Tibial nerve (tissue), 4 donors: ENCODE measurements at regions not wholly inside any gene's neighbourhood (a gene's known extent, or its start where the extent isn't known, plus 50 kb on each side); places are given as distances from the start of the nearest gene placed in this dataset.

Experiments used
- DNase-seq, 2 donors: peaks; one replicate each; pipeline ENCODE4 v3.0.0-alpha.2; 2019; ENCODE audit warnings: low spot score in 2 of 2
- H3K27ac ChIP-seq, 4 donors: fragments of 200-600 bp; sonication (generic) in 3 of 4; one replicate each; pipeline ENCODE4 v1.5.1; 2017 to 2019; ENCODE audit warnings: mild to moderate bottlenecking in 1 of 4
- H3K27me3 ChIP-seq, 2 donors: fragments of 200-600 bp; sonication (generic) in 1 of 2; one replicate each; pipeline versions ENCODE4 v1.5.1 to v1.6.0; 2017 to 2019
- H3K36me3 ChIP-seq, 3 donors: fragments of 200-600 bp; sonication (generic); one replicate each; pipeline ENCODE4 v1.5.1; 2018 to 2019
- H3K4me1 ChIP-seq, 4 donors: fragments of 200-600 bp; sonication (generic) in 3 of 4; one replicate each; pipeline ENCODE4 v1.5.1; 2017 to 2019
- H3K4me3 ChIP-seq, 4 donors: fragments of 200-600 bp; sonication (generic) in 3 of 4; one replicate each; pipeline ENCODE4 v1.5.1; 2017 to 2019; ENCODE audit warnings: mild to moderate bottlenecking in 1 of 4, moderate library complexity in 1 of 4
- H3K9me3 ChIP-seq, 4 donors: fragments of 200-600 bp; sonication (generic) in 3 of 4; one replicate each; pipeline ENCODE4 v1.5.1; 2017 to 2019
- EP300 ChIP-seq, 2 donors: sonication (generic); formaldehyde crosslinking; IDR thresholded peaks; one replicate each; pipeline ENCODE4 v1.6.1; 2017; ENCODE audit warnings: antibody characterized with exemption in 2 of 2, mild to moderate bottlenecking in 1 of 2
- POLR2A ChIP-seq, 2 donors: fragments of 450-650 bp; IDR thresholded peaks; one replicate each; pipeline ENCODE4 v1.6.1; 2017; ENCODE audit warnings: antibody characterized with exemption in 2 of 2, mild to moderate bottlenecking in 2 of 2, moderate library complexity in 2 of 2
- WGBS, 2 donors: methylation state at CpG; one replicate each; pipeline ENCODE4 v1.1.5; 2018; 5-methylcytosine and 5-hydroxymethylcytosine counted together
- TF ChIP-seq, protein P1 (sequence below), 5 experiments: fragments of 200-600 bp in 3 of 5; fragments of 450-650 bp in 2 of 5; sonication (generic) in 3 of 5; IDR thresholded peaks; one replicate each; pipeline ENCODE4 v1.5.1; 2016 to 2019; ENCODE audit warnings: antibody characterized with exemption in 5 of 5, mild to moderate bottlenecking in 3 of 5, moderate library complexity in 2 of 5

DNA sequence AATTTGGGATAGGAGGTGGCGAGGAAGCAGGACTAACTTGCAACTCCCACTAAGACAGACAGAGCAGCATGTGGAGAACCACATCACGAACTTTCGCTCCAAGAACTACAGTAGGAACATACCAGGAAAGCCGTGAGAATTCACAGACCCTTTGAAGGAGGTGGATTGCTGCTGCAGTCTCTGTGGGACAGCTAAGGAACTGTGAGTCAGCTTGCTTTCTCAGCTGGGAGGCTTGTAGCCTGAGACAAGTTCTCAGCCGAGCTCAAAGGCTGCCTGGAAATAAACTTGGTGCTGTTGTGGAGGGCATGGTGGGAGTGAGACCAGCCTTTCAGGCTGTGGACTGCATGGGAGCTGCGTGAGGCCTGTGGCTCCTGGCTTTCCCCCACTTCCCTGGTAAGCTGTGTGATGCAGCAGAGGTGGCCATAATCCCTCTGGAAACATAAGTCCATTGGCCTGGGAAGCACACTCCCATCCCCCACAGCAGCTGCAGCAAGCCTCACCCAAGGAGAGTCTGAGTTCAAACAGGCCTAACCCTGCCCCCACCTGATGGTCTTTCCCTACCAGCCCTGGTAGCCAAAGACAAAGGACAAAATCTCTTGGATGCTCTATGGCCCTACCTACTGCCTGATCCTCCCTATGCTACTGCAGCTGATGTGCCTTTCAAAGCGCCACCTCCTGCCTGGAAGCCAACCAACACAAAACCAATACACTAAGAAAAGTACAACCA lies 441.1 kb upstream of the HTR2A start:
- DNase-seq: no peak
- no peaks in the 10 kb centered on the region for H3K4me1 ChIP-seq
- H3K9me3 ChIP-seq: peaks cover 0 to 5% (median 0%) of the 10 kb centered on the region in 4 donors
- WGBS, 2 donors: 57 to 68% methylated on average over 7 of the region's 7 CpGs
- H3K27me3 ChIP-seq: no peaks in the 10 kb centered on the region
- H3K36me3 ChIP-seq: no peaks in the 10 kb centered on the region
- H3K4me3 ChIP-seq: no peak overlapping the region
- H3K27ac ChIP-seq: no peak overlapping the region
- TF ChIP-seq EP300 (IDR thresholded peaks at IDR 0.05): no peak
- TF ChIP-seq, protein P1, sequence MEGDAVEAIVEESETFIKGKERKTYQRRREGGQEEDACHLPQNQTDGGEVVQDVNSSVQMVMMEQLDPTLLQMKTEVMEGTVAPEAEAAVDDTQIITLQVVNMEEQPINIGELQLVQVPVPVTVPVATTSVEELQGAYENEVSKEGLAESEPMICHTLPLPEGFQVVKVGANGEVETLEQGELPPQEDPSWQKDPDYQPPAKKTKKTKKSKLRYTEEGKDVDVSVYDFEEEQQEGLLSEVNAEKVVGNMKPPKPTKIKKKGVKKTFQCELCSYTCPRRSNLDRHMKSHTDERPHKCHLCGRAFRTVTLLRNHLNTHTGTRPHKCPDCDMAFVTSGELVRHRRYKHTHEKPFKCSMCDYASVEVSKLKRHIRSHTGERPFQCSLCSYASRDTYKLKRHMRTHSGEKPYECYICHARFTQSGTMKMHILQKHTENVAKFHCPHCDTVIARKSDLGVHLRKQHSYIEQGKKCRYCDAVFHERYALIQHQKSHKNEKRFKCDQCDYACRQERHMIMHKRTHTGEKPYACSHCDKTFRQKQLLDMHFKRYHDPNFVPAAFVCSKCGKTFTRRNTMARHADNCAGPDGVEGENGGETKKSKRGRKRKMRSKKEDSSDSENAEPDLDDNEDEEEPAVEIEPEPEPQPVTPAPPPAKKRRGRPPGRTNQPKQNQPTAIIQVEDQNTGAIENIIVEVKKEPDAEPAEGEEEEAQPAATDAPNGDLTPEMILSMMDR (IDR thresholded peaks at IDR 0.05): no peak
- TF ChIP-seq POLR2A (IDR thresholded peaks at IDR 0.05): no peak

DNA sequence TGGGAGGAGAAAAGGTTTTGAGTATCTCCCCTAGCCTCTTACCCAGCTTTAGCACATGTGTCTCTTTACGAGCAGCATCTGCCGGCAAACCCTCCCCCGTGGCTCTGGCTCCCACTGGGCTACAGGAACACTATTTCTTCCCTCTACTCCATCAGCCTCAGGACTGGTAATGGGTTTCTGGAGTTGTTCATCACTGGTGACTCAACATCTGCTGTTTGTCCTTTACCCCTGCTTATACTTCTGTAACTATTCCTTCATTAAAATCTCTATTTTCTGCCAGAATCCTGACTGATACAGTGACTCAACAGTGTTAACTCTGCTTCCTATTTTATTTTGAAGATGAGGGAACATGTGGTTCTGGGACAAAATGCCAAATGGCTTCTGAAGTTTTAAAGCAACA lies 437.3 kb upstream of the HTR2A start:
- no peak overlapping the region for H3K4me3 ChIP-seq
- H3K9me3 ChIP-seq: no peaks in the 10 kb centered on the region
- no peaks in the 10 kb centered on the region for H3K4me1 ChIP-seq
- DNase-seq: no peak
- TF ChIP-seq, protein P1 (IDR thresholded peaks at IDR 0.05): no peak
- TF ChIP-seq EP300 (IDR thresholded peaks at IDR 0.05): no peak
- TF ChIP-seq POLR2A (IDR thresholded peaks at IDR 0.05): no peak
- no peak overlapping the region for H3K27ac ChIP-seq
- H3K27me3 ChIP-seq: no peaks in the 10 kb centered on the region
- H3K36me3 ChIP-seq: no peaks in the 10 kb centered on the region
- WGBS, 2 donors: 55 to 71% methylated on average over 3 of the region's 3 CpGs

DNA sequence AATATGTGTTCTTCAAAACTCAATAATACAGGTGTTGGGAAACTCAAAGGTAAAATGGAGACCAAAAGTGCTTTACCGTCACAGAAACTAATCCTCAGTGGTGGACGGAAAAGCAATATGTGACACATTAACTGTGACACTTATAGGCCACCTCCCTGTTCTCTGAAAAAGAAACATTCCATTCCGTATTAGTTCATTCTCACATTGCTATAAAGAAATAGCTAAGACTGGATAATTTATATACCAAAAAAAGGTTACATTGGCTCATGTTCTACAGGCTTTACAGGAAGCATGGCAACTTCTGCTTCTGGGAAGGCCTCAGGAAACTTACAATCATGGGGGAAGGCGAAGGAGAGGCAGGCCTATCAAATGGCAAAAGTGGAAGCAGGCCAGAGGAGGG lies 435.3 kb upstream of the HTR2A start:
- no peaks in the 10 kb centered on the region for H3K27me3 ChIP-seq
- no peak overlapping the region for H3K4me3 ChIP-seq
- no peak for DNase-seq
- no peaks in the 10 kb centered on the region for H3K36me3 ChIP-seq
- H3K4me1 ChIP-seq: no peaks in the 10 kb centered on the region
- WGBS, 2 donors: 80 to 83% methylated on average over 4 of the region's 4 CpGs
- H3K27ac ChIP-seq: no peak overlapping the region
- TF ChIP-seq EP300 (IDR thresholded peaks at IDR 0.05) (no peak), POLR2A (IDR thresholded peaks at IDR 0.05) (no peak)
- TF ChIP-seq, protein P1 (IDR thresholded peaks at IDR 0.05): no peak
- no peaks in the 10 kb centered on the region for H3K9me3 ChIP-seq

DNA sequence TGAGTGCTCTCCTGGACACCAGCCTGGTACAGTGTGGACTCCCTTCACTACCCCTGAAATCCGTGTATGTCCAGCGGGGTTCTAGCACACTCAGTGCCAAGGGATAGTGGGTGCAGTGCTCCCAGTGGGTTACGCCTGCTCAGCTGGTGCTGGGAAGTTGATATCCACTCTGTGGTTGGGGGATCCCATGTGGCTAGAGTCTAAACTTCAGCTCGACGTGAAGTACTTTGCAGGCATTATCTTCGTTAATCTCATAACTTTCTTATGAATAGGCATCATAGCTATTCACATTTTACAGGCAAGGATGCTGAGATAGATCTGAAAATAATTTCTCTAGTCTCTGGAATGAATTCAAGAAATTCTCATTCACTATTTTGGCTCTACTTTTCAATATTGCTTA lies 433.2 kb upstream of the HTR2A start:
- no peaks in the 10 kb centered on the region for H3K36me3 ChIP-seq
- no peak overlapping the region for H3K27ac ChIP-seq
- H3K4me3 ChIP-seq: no peak overlapping the region
- DNase-seq: no peak
- H3K9me3 ChIP-seq: no peaks in the 10 kb centered on the region
- H3K27me3 ChIP-seq: no peaks in the 10 kb centered on the region
- TF ChIP-seq, protein P1 (IDR thresholded peaks at IDR 0.05): no peak
- TF ChIP-seq EP300 (IDR thresholded peaks at IDR 0.05) (no peak), POLR2A (IDR thresholded peaks at IDR 0.05) (no peak)
- no peaks in the 10 kb centered on the region for H3K4me1 ChIP-seq
- 80 to 86% methylated on average over 6 of the region's 6 CpGs for WGBS, 2 donors

DNA sequence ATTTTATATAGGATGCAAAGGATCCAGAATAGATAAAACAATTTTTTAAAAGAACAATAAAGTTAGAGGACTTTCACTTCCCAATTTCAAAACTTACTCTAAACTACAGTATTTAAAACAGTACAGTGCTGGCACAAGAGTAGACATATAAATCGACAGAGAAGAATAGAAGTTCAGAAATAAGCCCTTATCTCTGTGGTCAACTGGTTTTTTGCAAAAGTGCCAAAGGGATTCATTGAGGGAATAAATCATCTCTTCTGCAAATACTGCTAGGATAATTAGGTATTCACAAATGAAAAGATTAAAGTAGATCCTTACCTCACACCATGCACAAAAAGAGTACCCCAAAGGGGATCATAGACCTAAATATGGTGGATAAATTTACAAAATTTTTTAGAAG lies 431.0 kb upstream of the HTR2A start:
- no peak for DNase-seq
- Histone ChIP-seq H3K36me3 (no peaks in the 10 kb centered on the region), H3K4me1 (no peaks in the 10 kb centered on the region), H3K27me3 (no peaks in the 10 kb centered on the region), H3K27ac (no peak overlapping the region), H3K4me3 (no peak overlapping the region), H3K9me3 (no peaks in the 10 kb centered on the region)
- WGBS, 2 donors: 82 to 93% methylated on average over 1 of the region's 1 CpG
- no peak for TF ChIP-seq POLR2A (IDR thresholded peaks at IDR 0.05)
- TF ChIP-seq EP300 (IDR thresholded peaks at IDR 0.05): no peak
- TF ChIP-seq, protein P1 (IDR thresholded peaks at IDR 0.05): no peak
